ENCODE measurements at regions not wholly inside any gene's neighbourhood (a gene's known extent, or its start where the extent isn't known, plus 50 kb on each side); places are given as distances from the start of the nearest gene placed in this dataset.
"Not testable (repeated sequence)": the region's sequence is repeated elsewhere in the genome, so short reads cannot be mapped to it uniquely, and the experiment has no call there.

DNA sequence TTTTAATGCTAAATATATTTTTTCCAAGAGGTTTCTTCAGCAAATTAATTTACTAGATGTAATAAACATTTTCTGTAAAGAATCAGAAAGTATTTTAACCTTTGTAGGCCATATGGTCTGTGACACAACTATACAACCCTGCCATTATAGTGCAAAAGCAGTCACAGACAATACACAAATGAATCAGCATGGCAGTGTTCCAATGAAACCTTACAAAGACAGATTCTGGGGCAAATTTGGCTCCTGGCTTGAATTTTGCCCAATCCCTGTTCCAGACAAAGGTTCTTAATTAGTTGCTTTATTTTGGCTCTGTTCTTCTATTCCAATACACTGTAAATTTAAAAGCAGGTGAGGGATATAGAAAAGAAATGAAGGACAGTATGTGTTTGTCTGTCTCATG lies 352.5 kb downstream of the C12orf50 start:
- DNase-seq: no peak

DNA sequence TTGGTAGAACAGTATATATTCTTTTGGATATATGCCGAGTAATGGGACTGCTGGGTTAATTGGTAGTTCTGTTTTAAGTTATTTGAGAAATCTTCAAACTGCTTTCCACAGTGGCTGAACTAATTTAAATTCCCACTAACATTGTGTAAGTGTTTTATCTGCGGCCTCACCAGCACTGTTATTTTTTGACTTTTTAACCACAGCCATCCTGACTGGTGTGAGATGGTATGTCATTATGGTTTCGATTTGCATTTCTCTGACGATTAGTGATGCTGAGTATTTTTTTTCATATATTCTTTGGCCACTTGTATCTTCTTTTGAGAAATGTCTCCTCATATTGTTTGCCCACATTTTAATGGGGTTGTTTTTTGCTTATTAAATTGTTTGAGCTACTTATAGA lies 357.4 kb downstream of the C12orf50 start:
- DNase-seq: peak; percentile 38

GRCh38 chr12:87670448-87670847 lies 358.8 kb downstream of the C12orf50 start:
- no peak for DNase-seq

GRCh38 chr12:87667378-87667777 lies 361.8 kb downstream of the C12orf50 start:
- peak; percentile 35 for DNase-seq

DNA sequence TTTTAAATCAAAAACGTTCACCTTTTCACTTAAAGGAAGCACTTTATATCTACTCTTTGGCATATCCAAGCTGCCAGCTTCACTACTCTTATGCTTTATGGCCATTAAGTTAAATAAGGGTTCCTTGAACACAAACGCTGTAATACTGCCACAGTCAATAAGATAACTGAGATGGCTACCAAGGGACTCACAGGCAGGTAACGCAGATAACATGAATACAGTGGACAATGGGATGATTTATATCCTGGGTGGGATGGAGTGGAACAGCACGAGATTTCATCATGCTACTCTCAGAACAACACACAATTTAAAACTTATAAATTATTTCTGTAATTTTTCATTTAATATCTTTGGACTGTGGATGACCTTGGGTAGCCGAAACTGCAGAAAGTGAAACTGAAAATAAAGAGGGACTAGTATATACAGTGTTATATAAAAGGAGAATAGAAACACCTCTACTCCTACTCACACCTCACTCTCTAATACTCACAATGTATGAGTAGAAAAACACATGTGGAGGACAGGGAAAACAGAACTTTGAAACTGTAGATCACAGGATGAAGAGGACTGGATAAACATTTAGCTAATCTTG lies 367.3 kb downstream of the C12orf50 start:
- no peak for DNase-seq

- no peak for DNase-seq
Observed at GRCh38 chr12:87660987-87661774, 368.0 kb downstream of the C12orf50 start.

DNA sequence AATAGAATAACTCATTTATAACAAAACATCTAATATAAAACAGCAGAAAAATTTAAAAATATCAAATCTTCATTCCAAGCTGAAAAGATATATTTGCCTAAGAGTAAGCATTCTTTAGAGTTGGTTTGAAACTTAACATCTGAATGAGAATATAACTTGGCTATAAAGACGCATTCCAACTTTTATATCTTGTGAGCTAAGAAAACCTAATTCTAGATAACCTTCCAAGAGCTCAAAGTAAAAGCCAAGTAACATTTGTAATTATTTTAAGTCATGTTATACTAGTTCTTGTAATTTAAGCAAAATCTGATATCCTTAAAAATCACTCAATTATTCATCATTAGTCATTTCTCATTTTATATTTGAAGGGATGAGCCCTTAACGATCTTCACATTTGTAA lies 368.9 kb downstream of the C12orf50 start:
- DNase-seq: no peak

DNA sequence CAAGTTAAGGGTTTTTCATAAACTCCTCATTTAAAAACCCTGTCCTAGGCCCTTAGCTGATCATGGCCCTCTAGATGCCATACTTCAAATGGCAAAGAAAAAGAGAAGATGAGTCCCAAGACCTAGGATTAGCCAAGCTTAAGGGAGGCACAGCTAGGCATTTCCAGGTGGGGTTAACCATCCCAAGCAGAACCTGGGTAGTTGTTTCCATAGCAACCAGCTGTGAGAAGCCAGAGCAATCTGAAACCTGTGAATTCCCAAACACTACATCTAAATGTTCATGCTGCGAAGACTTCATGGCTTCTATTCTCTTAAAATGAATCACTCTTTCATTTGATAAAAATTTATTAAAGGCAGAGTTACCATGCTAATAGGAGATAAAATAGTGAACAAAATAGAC lies 372.9 kb downstream of the C12orf50 start:
- DNase-seq: no peak

GRCh38 chr12:87651670-87652425 lies 377.4 kb downstream of the C12orf50 start:
- DNase-seq: no peak

DNA sequence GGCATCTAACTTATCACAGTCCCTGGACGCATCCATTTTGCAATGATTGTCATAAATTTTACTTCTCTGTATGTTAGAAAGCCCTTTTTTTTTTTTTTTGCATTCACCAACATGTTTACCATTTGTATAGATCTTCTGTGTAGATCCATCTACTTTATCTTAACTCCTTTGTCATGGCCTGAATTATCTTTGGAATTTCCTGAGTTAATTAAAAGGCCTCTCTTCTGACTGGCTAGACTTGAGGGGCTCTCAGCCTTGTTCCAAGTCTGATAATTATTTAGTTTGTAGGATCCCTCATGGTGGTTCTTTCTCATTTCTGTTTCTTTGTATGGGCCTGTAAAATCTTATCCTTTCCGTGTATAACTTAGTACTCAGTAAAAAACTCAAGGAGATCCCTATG lies 387.0 kb downstream of the C12orf50 start:
- DNase-seq: no peak

DNA sequence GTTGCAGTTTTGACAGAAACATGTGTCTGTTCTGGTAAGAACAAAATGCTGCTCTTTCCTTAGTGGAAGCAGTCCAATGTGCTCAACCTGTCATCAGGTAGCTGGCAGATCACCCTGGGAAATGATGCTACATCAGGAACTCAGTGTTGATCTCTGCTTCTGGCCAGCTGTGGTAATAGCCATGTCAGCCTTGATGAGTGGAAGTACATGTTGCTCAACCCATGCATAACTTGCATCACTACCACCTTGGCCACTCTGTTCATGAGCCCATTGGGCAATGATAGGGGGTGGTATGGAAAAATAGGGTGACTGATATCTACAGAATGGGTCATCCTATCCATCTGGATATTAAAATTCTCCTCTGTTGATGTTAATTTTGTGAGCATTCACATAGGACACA lies 411.0 kb downstream of the C12orf50 start:
- DNase-seq: no peak

DNA sequence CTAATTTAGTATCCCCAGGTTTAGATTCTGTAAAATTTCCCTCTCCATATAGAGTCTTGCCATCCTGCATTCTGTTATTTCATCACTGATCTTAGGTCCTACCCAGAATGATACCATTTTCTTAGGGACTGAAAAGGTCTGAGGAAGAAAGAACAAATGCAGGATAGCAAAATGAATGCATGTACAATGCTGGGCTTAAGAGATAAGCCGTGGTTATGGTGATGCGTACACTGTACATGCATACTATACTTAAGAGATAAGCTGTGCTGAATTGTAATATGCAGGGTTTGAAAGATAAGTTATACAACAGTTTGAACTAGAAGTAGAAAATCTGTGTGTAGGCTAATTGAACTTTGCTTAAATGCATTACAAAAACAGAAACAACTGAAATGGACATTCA lies 416.2 kb downstream of the C12orf50 start:
- DNase-seq: no peak

GRCh38 chr12:87608321-87608720 lies 420.9 kb downstream of the C12orf50 start:
- DNase-seq: no peak

DNA sequence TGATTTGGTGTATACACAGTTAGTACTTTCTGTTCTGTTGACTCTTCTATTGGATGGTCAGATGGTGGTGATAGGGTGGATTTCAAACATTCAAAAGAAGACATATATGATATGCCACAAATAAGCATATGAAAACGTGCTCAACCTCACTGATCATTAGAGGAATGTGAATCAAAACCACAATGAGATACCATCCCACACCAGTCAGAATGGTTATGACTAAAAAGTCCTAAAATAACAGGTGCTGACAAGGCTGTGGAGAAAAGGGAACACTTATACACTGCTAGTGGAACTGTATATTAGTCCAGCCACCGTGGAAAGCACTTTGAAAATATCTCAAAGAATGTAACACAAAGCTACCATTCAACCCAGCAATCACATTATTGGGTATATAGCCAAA lies 425.5 kb downstream of the C12orf50 start:
- peak; percentile 10 for DNase-seq

DNA sequence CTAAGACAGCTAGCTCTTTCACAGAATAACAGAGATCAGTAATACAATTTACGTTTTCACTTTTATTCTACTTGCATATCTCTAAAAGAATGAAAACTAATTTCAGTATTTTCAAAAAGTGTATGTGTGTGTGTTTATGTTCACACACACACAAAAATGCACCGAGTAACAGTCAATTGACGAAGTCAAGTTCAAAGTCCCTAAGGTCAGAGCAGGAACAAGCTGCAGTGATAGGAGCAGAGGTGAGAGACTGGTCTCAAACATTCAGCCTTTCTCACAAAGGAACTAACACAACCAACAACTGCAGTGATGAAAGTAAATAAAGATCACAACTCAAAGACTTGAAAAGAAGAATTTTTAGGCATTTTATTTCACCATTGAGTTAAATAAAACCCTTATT lies 429.7 kb downstream of the C12orf50 start:
- no peak for DNase-seq

- no peak for DNase-seq
Observed at GRCh38 chr12:87597114-87597513, 432.1 kb downstream of the C12orf50 start.

GRCh38 chr12:87596636-87597035 lies 432.6 kb downstream of the C12orf50 start:
- no peak for DNase-seq

GRCh38 chr12:87596134-87596533 lies 433.1 kb downstream of the C12orf50 start:
- no peak for DNase-seq

GRCh38 chr12:87585882-87586557 lies 443.2 kb downstream of the C12orf50 start:
- DNase-seq: no peak

GRCh38 chr12:87579091-87579490 lies 450.1 kb downstream of the C12orf50 start:
- DNase-seq: not testable (repeated sequence)

- DNase-seq: no peak
Observed at GRCh38 chr12:87575906-87576305, 453.3 kb downstream of the C12orf50 start.

GRCh38 chr12:87566918-87567317 lies 462.3 kb downstream of the C12orf50 start:
- not testable (repeated sequence) for DNase-seq

DNA sequence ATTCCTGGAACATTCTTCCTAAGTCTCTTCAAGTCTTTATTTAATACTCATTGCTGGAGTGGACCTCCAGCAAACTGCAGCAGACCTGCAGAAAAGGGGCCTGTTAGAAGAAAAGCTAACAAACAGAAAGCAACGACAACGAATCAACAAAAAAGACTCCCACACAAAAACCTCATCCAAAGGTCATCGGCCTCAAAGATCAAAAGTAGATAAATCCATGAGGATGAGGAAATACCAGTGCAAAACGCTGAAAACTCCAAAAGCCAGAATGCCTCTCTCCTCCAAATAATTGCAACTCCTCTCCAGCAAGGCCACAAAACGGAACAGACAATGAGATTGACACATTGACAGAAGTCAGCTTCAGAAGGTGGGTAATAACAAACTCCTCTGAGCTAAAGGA lies 472.2 kb downstream of the C12orf50 start:
- DNase-seq: no peak
